GM19238 (cell line): ENCODE measurements at regions not wholly inside any gene's neighbourhood (a gene's known extent, or its start where the extent isn't known, plus 50 kb on each side); places are given as distances from the start of the nearest gene placed in this dataset.
"Not testable (repeated sequence)": the region's sequence is repeated elsewhere in the genome, so short reads cannot be mapped to it uniquely, and the experiment has no call there.

Experiments
- DNase-seq: peaks from one replicate; pipeline ENCODE4 v3.0.0; 2011; ENCODE audit warnings: low spot score; ENCODE audit not compliant: insufficient read length

DNA sequence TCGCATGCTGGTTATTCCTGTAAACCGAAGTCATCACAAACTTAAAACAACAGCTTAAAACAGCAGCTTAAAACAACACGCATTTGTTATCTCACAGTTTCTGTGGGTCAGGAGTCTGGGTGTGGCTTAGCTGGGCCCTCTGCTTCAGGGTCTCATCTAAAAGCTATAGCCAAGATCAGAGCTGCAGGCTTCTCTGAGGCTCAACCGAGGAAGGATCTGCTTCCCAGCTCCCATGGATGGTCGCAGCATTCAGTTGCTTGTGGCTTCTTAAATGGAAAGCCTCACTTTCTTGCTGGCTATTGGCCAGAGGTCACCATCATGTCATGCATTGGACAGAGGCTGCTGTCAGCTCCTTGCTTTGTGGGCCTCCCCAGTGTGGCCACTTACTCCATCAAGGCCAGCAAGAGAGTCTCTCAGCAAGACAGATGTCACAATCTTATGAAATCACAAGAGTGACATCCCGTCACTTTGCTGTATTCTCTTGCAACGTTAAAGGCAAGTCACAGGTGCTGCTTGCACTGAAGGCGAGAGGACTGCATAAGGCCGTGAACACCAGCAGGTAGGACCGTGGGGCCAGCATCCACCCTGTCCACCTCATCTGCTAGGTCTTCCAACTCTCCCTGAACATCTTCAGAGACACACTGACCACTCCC lies 117.9 kb upstream of the TNRC6C start:
- no peak for DNase-seq

DNA sequence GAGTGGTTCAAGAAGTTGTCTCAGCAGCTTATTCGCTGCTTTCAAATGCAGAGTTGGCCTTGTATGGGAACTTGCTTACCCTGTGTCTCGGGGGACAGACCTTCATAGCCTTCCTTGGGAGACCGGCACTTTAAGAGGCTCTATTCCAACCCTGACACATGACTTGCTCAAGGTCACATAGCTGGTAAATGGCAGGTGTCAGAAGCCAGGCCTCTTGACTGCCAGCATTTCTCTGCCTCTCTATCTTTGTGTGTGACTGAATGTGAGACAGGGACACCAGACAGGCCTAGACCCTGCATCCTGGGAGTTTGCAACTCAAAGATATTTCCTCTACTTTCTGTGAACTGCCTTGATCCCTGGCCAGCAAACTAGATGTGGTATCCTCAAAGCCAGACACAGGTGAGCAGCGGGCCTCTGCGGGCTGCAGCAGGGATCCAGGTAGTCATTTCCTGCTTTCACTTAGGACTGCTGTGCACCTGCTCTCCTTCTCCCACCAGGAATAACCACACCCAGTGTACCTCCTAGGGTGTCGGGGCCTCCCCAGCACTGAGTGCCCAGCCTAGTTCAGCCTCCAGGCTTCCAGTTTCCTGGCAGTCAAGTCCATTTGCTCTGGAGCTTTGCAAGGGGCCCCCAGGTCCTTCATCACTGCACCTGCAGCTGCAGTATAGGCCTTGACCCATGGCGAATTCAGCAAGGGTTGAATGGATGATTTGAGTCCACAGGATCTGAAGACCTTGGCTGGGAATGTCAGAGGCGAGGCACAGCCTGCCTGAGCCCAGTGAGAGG lies 116.6 kb upstream of the TNRC6C start:
- DNase-seq = no peak

DNA sequence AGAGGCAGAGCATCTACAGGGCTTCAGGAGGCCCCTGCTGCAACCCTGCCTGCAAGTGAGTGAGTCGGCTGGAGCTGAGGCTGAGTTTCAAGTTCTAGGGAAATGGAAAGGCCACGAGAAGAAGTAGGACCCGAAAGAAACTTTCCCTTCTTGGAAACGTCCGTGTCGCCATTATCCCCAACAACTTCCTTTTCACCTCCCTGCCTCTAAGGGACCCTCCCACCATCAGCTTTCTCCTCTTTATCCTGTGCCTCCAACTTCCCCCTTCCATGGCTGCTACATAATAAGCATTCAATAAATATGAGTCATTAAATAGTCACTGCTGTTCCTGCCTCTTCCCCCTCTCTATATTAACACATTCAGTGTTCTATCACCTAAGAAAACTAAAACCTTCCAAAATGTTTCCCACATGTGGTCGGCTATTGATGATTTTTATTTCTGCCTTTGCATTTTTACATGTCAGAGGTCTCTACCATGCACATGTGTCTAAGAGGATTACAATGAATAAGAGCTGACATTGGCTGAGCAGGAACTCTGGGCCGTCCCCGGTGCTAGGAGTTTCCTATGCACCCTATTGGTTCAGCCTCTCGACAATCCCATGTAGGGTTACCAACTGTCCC lies 115.9 kb upstream of the TNRC6C start:
- DNase-seq = no peak

DNA sequence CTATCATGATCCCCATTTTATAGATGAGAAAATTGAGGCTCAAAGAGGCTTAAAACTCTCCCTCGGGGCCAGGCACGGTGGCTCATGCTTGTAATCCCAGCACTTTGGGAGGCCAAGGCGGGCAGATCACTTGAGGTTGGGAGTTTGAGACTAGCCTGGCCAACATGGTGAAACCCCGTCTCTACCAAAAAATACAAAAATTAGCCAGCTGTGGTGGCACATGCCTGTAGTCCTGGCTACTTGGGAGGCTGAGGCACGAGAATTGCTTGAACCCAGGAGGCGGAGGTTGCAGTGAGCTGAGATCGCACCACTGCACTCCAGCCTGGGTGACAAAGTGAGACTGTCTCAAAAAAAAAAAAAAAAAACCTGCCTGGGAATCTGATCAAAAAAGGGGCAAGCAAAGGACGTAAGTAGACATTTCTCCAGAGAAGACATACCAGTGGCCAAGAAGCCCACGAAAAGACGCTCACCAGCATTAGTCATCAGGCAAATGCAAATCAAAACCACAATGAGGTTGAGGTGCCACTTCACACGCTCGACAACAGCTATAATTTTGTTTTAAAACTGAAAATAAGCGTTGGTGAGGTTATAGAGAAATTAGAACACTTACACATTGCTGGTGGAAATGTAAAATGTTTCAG lies 115.1 kb upstream of the TNRC6C start:
- not testable (repeated sequence) for DNase-seq

DNA sequence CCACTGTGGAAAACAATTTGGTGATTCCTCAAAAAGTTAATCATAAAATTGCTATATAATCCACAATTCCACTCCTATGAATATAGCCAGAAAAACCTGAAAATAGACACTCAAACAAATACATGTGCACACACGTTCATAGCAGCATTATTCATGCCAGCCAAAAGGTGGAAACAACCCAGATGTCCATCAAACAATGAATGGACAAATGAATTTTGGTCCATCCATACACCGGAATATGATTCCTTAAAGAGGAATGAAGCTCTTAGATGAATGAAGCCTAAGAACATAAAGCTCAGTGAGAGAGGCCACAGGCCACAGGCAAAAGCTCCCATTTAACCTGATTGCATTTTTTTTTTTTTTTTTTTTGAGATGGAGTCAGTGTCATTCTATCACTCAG lies 114.6 kb upstream of the TNRC6C start:
- DNase-seq = no peak

DNA sequence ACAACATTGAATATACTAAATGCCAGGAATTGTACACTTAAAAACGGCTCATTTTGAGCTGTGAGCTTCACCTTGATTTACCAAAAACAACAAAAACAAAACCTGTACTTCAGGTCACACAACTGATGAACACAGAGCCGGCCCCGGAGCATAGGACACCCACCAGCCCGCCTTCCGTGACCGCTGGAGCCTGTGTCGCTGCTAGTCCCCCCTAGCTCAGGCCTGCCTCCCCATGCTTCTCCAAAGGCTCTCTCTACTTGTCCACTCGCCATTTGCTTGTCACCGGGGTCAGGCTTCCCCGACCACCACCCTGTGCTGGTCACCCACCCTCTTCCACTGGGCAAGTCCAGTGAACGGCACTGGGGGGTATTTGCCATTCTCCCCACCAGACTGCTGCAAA lies 113.8 kb upstream of the TNRC6C start:
- no peak for DNase-seq

DNA sequence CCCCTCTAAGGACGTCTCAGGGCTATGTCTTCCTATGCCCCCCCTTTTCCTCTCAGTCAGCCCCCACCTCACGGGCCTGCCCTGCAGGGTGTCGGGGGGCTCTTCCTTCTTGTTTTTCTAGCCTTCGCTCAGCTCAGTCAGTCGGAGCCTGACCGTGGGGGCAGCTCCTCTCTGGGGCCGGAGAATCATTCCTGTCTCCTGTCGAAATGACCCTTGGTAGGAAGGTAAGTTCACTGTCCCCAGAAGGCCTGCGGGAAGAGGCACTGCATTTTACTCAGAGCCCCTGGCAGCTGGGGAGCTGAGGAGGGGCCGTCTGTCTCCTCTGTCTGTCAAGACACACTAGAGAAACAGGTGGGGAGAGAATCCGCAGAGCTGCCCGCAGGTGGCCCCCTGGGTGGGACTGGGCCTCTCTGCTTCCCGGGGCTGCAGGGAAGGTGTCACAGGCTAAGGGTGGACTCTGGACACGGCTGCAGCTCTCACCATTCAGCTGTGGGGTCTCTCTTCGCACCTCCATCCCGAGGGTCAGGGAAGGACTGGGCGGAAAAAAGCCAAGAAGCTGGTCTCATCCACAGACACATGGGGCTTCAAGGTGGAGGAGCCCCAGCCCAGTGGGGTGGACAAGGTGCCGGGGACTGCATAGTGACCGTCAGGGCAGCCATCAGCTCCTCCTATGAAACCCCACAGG lies 112.8 kb upstream of the TNRC6C start:
- no peak for DNase-seq

DNA sequence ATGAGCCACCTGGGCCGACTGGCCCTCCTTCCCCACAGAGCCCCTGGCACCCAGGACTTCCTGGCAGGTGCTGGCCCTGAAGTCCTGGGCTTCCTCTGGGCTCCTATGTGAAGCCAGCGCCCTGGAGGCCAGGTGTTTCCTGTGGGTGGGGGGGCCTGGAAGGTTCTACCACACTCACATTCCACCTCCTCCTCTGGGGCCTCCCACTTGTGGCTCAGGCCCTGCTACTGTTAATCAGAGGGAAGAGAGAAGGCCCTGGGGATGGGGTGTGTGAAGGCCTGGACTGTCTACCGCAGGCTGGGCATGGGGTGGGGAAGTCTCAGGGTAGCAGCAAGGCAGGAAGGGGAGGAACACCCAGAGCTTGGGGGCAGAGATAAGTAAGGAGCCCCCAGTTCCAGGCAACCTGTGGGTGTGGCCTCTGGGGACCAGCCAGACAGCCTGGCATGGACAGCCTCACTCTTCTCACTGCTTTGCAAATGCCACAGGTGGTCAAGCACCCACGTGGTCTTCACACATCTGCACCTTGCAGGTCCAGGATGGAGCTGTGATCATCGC lies 111.9 kb upstream of the TNRC6C start:
- DNase-seq = no peak

DNA sequence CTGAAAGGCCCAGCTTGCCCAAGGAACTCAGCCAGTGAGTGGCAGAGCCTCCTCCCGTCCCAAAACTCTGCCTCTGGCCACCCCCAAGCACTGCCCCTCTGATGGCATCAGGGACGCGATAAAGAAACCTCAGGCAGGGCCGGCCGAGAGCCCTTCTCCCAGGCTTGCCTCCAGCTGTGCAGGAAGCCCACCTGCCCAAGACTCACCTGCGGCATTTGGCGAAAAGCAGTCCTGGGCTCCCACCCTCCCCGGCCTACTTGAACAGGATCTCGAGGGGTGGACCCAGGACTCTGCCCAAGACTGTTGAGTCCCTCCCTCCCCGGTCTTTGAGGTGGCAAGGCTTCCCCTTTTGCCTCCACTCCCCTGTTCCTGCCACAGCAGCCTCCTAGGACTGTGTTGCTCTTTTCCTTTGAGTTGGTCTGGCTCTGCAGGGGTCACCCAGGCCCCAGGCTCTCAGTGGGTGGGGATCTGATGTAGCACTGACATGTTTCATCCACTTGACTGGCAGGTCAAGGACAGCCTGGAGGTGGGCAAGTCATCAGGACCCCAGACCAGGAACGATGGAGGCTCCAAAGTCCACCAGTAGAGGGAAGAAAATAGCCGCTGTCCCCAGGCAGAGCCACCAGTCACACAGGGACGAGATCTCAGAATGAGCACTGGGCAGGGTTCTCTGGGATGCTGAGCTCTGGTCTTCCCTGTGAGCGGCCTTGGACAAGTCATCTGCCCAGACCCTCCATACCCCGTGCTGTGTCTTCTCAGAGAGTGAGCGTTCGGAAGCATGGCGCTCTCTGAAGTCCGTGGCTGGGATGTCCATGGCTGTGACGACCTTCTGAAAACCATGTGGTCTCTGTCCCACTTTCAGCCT lies 111.0 kb upstream of the TNRC6C start:
- no peak for DNase-seq

DNA sequence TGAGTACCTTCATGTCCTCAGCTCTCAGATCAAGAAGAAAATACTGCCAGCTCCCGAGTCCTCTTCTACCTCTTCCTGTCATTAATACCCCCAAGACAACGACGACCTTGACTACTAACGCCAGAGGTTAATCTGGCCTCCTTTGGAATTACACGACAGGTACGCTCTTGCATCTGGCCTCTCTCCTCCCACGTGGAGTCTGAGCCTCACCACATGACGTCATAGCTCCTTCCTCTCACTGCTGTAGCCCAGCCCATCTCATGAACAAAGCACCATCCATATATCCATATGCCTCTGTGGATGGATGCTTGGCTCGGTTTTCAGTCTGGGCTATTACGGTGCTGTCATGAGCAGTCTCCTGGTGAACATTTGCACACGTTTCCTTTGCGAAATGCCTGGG lies 110.2 kb upstream of the TNRC6C start:
- no peak for DNase-seq

DNA sequence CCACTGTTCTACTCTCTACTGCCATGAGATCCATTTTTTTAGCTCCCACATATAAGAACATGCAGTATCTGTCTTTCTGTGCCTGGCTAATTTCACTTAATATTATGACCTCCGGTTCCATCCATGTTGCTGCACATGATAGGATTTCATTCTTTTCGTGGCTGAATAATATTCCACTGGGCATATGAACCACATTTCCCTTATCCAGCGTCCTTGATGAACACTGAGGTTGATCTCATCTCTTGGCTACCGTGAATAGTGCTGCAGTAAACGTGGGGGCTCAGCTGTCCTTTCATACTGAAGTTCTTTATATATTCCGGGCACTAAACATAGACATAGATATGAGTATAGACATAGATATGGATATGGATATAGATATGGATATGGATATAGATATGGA lies 109.3 kb upstream of the TNRC6C start:
- no peak for DNase-seq

DNA sequence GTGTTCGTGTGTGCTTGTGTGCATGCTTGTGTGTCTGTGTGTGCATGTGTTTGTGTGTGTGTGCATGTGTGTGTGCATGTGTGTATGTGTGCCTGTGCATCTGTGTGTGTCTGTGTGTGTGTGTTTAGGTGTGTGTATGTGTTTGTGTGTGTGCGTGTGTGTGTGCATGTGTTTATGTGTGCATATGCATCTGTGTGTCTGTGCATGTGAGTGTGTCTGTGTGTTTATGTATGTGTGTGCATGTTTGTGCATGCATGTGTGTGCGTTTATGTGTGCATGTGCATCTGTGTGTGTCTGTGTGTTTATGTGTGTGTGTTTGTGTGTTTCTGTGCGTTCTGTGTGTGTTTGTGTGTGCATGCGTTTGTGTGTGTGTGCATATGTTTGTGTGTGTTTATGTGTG lies 106.6 kb upstream of the TNRC6C start:
- no peak for DNase-seq

DNA sequence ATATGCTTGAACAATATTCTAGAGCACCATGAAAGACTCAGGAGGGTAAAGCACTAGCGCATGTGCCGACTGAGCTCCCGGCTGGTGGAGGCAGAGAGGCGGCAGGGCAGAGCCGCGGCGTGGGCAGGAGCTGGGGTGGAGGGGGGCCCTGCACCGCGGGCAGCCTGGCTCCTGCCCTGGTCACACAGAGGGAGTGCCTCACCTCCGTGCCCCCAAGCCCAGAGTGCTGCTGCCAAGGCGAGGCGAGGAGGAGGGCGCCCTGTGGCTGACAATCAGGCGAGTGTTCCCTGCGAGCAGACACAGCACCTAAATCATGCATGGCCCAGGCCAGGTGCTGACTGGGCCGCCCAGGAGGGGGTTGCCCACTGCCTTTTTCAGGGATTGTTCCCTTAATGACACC lies 105.8 kb upstream of the TNRC6C start:
- no peak for DNase-seq

DNA sequence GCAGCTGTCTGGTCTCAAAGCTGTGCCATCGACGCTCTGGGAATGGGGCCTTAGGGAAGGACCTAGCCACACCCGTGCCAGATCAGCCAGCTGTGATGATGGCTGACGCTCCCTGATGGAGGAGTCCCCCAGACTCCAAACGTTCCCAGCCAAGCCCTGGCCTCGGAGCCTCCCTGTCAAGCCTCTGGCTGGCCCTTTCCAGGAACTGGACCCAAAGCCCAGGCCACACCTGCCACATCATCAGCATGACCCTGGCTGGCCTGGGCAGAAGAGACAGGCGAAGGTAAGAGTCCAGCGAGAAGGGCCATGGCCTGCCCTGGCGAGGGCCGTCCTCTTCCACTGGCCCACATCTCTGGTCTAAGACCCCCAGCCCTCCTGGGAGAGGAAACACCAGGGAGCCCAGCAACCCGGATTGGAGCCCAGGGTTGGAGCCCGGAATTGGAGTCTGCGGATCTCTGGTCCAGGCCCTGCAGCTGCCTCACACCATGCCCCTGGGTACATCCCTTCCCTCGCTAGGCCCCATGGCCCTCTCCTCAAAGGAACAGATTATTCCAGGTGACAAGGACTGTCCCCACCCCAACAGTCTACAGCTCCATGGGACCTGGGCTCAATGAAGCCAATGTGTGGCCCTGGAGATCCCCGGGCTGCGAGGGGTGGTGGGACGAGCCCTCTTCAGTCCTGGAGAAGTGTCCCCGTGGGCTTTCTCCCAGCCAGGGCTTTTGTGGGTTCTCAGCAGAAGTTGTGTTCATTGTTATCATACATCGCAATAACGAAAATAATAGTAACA lies 105.1 kb upstream of the TNRC6C start:
- DNase-seq = no peak

DNA sequence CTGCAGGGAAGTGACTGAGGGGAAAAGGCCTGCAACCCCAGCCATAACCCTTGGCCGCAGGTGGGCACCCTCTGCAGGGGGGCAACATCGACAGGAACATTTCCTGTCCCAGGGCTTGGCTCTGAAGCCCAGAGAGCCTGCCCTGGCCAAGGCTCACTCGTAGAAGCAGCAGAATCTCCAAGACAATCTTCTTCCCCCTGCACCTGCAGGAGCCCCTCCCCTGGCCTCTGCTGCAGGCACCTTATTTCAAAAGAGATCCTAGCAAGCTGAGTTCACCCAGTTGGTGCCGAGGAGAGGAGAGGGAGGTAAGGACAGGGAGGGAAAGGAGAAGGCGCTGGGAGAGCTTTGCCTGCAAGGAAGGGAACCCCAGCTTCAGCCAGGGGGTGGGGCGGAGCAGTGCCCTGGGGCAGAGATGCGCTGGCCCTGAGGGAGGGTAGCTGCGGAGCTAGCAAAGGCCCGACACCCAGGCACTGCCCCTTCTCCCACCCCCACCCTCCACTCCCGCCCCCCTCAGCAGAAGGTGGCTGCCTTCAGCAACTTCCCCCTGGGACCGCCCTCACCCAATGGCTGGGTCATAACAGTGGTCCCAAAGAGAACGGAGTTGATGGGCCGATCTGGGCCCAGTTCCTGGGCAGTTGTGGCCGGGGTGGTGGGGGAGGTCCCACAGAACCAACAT lies 104.3 kb upstream of the TNRC6C start:
- no peak for DNase-seq

DNA sequence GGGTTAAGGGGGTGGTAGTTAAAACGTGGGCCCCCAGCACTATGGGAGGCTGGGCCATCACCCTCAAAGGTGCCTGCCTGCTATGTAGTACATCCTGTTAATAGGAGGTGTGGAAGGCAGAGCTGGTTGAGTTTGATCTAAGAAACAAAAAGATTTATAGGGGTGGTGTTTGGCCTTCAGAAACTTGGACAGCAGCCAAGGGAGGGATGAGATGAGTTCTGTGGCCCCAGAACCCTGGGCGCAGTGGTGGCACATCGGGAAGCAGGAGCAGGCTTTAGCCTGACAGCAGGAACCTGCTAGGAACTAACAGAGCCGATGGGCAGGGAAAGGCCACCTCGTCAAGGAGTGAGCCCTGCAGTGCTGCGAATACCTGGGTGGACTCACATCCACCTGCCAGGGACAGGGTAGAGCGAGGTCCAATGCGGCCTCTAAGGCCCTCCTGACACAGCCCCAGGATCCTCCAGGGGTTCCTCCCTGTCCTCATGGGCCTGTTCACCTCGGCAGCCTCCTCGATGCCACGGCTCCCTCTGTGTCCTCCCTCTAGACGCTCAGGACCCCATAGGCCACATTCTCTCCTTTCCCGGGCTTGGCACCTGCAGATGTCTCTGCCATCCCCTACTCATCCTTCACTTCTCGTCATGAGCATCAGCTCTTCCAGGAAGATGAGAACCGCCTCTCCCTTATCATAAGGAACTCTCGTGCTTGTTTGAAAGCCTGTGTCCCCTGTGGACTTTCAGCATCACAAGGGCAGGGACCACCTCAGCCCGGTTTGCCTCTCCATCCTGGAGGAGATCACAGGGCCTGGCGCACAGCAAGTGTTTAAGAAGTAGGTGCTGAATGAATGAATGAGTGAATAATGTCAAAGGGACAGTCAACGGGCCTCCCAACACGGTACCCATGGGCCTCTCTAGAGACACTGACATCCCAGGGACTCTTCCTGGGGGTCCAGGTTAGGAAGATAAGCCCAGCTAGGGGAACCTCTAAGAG lies 103.5 kb upstream of the TNRC6C start:
- no peak for DNase-seq

DNA sequence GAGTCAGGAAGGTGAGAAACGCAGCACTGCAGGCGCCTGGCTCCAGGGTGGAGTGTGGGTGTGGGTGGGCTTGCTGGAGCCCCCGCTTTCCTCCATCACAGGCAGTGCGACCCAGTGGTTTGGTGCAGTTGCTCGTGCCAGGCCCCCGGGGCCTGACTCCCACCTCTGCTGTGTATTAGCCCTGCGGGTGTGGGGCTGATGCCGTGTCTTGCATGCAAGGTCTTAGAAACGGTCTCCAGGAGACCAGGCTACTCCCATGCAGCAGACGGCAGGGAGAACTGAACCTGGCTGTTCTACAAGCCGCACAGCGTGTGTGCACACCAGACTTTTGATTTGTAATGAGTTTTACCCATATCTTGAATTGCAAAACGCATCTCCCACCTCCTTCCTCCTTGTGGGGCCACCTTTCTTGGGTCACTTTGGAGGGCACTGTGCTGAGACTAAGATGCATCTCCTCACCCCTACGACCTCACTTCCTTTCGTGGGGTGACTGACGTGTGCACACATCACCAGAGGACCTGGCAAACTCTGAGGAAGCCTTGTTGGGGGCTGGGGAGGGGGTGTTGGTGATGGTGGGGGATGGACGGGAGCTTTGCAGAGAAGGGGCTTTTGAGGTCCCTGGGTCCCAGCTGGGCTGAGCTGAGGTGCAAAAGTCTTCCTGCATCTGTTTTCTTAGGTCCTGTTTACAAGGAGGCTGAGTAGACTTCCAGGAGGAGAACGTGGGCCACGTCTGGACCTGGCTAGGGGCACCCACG lies 101.8 kb upstream of the TNRC6C start:
- no peak for DNase-seq
